ENCODE measurements at regions not wholly inside any gene's neighbourhood (a gene's known extent, or its start where the extent isn't known, plus 50 kb on each side); places are given as distances from the start of the nearest gene placed in this dataset.

GRCh38 chr19:13588957-13589833 is 82.9 kb upstream of the CACNA1A start:
- no peak for DNase-seq (ENCODE audit: low read depth)
- TF ChIP-seq CTCF (IDR thresholded peaks at IDR 0.05; ENCODE audit: control insufficient read depth, extremely low read depth, insufficient read depth), result peak; percentile 94
- no peak overlapping the region for H3K4me3 ChIP-seq (ENCODE audit: low read depth, low read length)

- TF ChIP-seq CTCF (IDR thresholded peaks at IDR 0.05; ENCODE audit: control insufficient read depth, extremely low read depth, insufficient read depth), result no peak
- no peak overlapping the region for H3K4me3 ChIP-seq (ENCODE audit: low read depth, low read length)
- no peak for DNase-seq (ENCODE audit: low read depth)
Observed at GRCh38 chr19:13585512-13585911, 79.2 kb upstream of the CACNA1A start.

DNA sequence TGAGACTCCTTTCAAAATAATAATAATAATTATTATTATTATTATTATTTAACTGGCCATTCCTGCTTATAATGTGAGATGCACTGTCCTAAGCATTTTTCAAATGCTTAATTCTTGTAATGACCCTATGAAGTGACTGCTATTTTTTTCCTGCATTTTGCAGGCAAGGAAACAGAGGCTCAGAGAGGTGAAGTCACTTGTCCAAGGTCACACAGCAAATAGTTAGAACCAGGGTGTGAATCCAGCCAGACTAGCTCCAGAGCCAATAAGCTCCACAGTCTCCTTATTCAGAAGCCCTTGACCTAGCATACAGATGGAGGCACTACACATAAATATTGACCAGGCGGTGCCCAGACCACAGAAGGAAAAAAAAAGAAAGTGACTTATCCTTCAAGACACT is 77.5 kb upstream of the CACNA1A start:
- no peak overlapping the region for H3K4me3 ChIP-seq (ENCODE audit: low read depth, low read length)
- no peak for TF ChIP-seq CTCF (IDR thresholded peaks at IDR 0.05; ENCODE audit: control insufficient read depth, extremely low read depth, insufficient read depth)
- no peak for DNase-seq (ENCODE audit: low read depth)

DNA sequence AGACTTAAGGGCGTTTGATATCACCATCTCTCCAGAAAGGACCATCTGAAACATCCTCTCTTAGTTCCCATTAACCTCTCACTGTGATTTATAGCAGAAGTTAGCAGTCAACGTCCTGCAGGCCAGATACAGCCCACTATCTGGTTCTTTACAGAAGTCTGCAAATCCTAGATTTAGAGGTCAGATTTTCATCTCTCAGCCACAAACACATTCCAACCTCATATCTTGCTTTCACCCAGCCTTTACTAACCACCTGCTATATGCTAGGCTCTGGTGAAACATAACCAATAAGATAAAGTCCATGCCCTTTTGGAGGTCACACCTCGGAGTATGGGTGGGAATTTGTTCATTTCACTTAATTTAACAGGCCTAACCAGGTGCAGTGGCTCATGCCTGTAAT is 76.8 kb upstream of the CACNA1A start:
- no peak overlapping the region for H3K4me3 ChIP-seq (ENCODE audit: low read depth, low read length)
- DNase-seq (ENCODE audit: low read depth), result no peak
- no peak for TF ChIP-seq CTCF (IDR thresholded peaks at IDR 0.05; ENCODE audit: control insufficient read depth, extremely low read depth, insufficient read depth)

- no peak for TF ChIP-seq CTCF (IDR thresholded peaks at IDR 0.05; ENCODE audit: control insufficient read depth, extremely low read depth, insufficient read depth)
Observed at GRCh38 chr19:13581576-13581975, 75.3 kb upstream of the CACNA1A start.

GRCh38 chr19:13579388-13580060 is 73.2 kb upstream of the CACNA1A start:
- no peak for TF ChIP-seq CTCF (IDR thresholded peaks at IDR 0.05; ENCODE audit: control insufficient read depth, extremely low read depth, insufficient read depth)
- no peak for DNase-seq (ENCODE audit: low read depth)
- no peak overlapping the region for H3K4me3 ChIP-seq (ENCODE audit: low read depth, low read length)

More at GRCh38 chr19:13581576-13581975, 75.3 kb upstream of the CACNA1A start:
- H3K4me3 ChIP-seq (ENCODE audit: low read depth, low read length), result no peak overlapping the region
- no peak for DNase-seq (ENCODE audit: low read depth)

Data from LNCaP clone FGC (cell line).